Fibroblast of the aortic adventitia (primary cell): ENCODE measurements at regions not wholly inside any gene's neighbourhood (a gene's known extent, or its start where the extent isn't known, plus 50 kb on each side); places are given as distances from the start of the nearest gene placed in this dataset.

ENCODE experiments used
- DNase-seq: peaks from one replicate; pipeline ENCODE4 v3.0.0-alpha.2; 2010; ENCODE audit warnings: low read depth
- H3K4me3 ChIP-seq: 2 replicates; pipeline ENCODE4 v1.5.1; 2011; ENCODE audit warnings: low read depth, mild to moderate bottlenecking, control low read depth, low read length, moderate library complexity
- TF ChIP-seq, protein P1 (sequence below): IDR thresholded peaks from 2 replicates; pipeline ENCODE4 v1.5.1; 2011; ENCODE audit warnings: mild to moderate bottlenecking, low read length, control low read depth, inconsistent platforms; ENCODE audit not compliant: insufficient read depth

DNA sequence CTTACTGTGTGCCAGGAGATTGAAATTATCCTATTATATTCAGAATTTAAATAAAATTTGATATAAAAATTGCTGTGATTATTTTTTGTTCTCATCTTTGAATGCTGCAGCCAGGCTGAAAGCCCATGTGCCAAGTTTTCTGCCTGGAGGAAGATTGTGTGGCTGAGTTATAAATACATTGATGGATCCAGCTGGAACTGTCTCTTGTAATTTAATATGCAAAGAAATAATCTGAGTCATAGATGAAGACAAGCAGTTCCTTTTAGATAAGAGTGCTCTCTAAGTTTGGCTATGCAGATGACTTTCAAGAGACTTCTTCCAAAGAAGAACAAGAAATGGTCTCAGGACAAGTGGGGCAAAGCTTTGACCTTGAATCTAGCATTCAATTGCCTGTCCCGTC, 871.0 kb downstream of the CDH11 start:
- TF ChIP-seq, protein P1, sequence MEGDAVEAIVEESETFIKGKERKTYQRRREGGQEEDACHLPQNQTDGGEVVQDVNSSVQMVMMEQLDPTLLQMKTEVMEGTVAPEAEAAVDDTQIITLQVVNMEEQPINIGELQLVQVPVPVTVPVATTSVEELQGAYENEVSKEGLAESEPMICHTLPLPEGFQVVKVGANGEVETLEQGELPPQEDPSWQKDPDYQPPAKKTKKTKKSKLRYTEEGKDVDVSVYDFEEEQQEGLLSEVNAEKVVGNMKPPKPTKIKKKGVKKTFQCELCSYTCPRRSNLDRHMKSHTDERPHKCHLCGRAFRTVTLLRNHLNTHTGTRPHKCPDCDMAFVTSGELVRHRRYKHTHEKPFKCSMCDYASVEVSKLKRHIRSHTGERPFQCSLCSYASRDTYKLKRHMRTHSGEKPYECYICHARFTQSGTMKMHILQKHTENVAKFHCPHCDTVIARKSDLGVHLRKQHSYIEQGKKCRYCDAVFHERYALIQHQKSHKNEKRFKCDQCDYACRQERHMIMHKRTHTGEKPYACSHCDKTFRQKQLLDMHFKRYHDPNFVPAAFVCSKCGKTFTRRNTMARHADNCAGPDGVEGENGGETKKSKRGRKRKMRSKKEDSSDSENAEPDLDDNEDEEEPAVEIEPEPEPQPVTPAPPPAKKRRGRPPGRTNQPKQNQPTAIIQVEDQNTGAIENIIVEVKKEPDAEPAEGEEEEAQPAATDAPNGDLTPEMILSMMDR = no peak
- H3K4me3 ChIP-seq = no peak overlapping the region
- peak; percentile 60 for DNase-seq

DNA sequence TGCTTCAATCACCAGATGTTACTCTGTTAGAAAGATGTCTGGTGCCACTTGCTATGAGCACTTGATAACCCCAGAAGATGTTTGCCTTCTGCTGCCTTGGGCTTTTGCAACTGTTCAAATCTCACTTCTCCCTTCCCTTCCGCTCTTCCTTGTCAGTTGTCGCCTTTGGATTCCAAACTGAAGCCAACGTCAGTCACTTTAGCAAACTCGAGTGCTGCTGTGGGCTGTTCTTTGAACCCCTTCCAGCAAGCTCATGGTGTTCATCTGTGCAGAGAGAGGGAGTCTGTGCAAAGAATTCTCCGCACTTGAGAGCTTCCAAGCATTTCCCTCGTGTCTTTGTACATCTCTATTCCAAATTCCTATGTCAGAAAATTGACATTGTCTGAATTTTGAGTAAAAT, 879.4 kb downstream of the CDH11 start:
- H3K4me3 ChIP-seq = no peak overlapping the region

DNA sequence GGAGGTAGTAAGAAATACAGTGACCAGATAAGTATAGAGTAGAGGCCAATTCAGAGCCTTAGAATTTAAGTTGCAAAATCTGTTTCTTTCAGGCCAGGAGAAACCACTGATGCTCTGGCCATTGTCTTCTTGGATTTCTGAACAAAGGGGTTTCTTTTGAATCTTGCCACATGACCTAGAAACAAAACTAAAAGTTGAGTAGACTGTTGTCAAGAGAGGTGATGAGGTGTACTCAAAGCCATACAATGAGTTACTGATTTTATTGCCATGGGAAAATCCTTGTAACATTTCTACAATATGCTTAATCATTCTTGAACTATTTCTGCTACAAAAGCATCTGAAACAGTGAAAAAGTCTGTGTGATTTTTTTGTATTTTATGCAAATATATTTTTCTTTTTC, 881.3 kb downstream of the CDH11 start:
- DNase-seq = no peak
- TF ChIP-seq, protein P1 = no peak
- no peak overlapping the region for H3K4me3 ChIP-seq

More for the DNA sequence above, 879.4 kb downstream of the CDH11 start:
- no peak for DNase-seq
- TF ChIP-seq, protein P1 = no peak

DNA sequence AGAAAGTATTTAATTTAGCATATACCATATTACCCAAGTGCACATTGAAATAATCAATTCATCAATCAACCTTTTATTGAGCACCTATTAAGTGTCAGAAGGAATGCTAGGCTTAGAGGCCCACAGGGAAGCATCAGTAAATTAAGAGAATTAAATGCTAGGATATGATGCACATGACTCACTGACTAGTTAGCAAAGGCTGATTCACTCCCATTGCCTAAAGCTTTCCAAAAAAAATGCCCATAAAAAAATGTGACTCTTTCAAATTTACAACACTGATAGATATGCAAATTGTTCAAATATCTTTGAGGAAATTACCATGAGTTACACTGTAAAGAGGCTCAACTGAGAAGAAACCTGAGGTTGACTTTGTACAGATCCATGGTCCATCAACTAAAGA, 883.3 kb downstream of the CDH11 start:
- no peak overlapping the region for H3K4me3 ChIP-seq
- DNase-seq = peak; percentile 12
- TF ChIP-seq, protein P1 = no peak

DNA sequence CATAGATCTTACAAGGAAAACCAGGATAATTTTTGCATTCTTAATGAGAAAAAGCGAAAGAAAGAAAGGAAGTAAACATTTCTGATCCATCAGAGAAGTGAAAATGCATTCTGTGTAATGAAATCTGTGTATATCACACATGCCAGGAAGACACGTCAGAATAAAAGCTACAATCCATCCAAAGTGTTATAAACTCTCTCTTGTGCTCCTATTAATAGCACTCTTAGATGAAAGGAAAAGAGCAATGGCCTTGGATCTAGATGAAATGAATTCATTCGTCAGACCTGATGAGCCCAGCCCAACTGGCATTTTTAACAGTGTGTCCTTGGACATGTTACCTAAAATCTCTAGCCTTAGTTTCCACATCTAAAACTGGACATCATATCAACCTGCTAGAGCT, 885.5 kb downstream of the CDH11 start:
- DNase-seq = no peak
- no peak overlapping the region for H3K4me3 ChIP-seq
- TF ChIP-seq, protein P1 = no peak

DNA sequence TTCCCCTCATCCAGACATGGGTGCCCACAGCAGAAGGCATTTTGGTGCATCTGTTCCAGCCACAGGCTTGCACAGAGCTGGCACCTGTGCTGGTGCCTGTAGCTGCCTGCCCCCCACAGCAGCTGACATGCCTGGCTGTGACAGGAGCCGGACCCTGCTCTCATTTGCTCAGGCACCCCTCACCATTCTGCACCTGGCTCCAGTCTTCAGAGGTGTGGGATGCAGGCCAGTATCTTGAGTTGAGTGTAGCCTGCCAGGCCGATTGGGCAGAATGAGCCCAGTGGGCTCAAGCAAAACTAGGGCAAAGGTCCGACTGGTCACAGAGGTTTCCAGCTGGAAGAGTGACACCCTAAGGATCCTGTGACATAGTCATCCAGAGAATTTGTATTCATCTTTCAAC, 887.7 kb downstream of the CDH11 start:
- DNase-seq = no peak
- TF ChIP-seq, protein P1 = no peak
- no peak overlapping the region for H3K4me3 ChIP-seq

DNA sequence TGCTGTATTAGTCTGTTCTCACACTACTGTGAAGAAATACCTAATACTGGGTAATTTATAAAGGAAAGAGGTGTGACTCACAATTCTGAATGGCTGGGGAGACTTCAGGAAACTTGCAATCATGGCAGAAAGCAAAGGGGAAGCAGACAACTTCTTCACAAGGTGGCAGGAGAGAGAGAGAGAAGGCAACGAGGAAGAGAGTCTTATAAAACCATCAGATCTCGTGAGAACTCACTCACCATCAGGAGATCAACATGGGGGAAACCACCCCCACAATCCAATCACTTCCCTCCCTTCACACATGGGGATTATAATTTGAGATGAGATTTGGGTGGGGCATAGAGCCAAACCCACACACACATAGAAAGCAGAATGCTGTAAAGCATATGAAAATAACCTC, 896.2 kb downstream of the CDH11 start:
- DNase-seq = no peak
- H3K4me3 ChIP-seq = no peak overlapping the region
- TF ChIP-seq, protein P1 = no peak
